Small intestine (tissue), 7 donors: ENCODE measurements at regions not wholly inside any gene's neighbourhood (a gene's known extent, or its start where the extent isn't known, plus 50 kb on each side); places are given as distances from the start of the nearest gene placed in this dataset.

Source experiments
- DNase-seq, 2 donors: peaks; one replicate each; pipeline versions ENCODE4 v3.0.0 to v3.0.0-alpha.2; 2013
- FAIRE-seq: peaks from 2 replicates; lab custom pipeline; 2012; peaks lifted over from hg19 to GRCh38; lab: Jason Lieb, UNC
- H3K27ac ChIP-seq, 3 donors: one replicate each; pipeline ENCODE4 v1.5.1; 2013; ENCODE audit warnings: low read length in 2 of 3, mild to moderate bottlenecking in 2 of 3, control low read depth in 1 of 3, inconsistent platforms in 1 of 3, low read depth in 1 of 3, moderate library complexity in 1 of 3
- H3K27me3 ChIP-seq, 3 donors: one replicate each; pipeline ENCODE4 v1.6.1; 2013; ENCODE audit warnings: low read length in 3 of 3, inconsistent platforms in 1 of 3; ENCODE audit not compliant: control insufficient read depth in 3 of 3, insufficient read depth in 3 of 3
- H3K36me3 ChIP-seq, 3 donors: one replicate each; pipeline ENCODE4 v1.6.1; 2013; ENCODE audit warnings: low read length in 3 of 3, inconsistent platforms in 1 of 3, low read depth in 1 of 3, mild to moderate bottlenecking in 1 of 3, moderate library complexity in 1 of 3; ENCODE audit not compliant: control insufficient read depth in 3 of 3, insufficient read depth in 2 of 3
- H3K4me1 ChIP-seq, 3 donors: one replicate each; pipeline ENCODE4 v1.6.1; 2013; ENCODE audit warnings: low read length in 2 of 3, inconsistent platforms in 1 of 3, low read depth in 1 of 3, mild to moderate bottlenecking in 1 of 3, moderate library complexity in 1 of 3; ENCODE audit not compliant: control insufficient read depth in 3 of 3, insufficient read depth in 2 of 3
- H3K4me3 ChIP-seq, 3 donors: one replicate each; pipeline ENCODE4 v1.5.1; 2013; ENCODE audit warnings: low read length in 3 of 3, control low read depth in 1 of 3, inconsistent platforms in 1 of 3, low read depth in 1 of 3, mild to moderate bottlenecking in 1 of 3, moderate library complexity in 1 of 3
- H3K9me3 ChIP-seq, 2 donors: one replicate each; pipeline ENCODE4 v1.6.1; 2013; ENCODE audit warnings: low read depth in 1 of 2, low read length in 1 of 2; ENCODE audit not compliant: control insufficient read depth in 2 of 2, insufficient read depth in 1 of 2
- WGBS, 3 donors: extraction: QIAGEN DNeasy Blood & Tissue Kit; methylation state at CpG; one replicate each; pipeline ENCODE4 v1.1.7; 2013; 5-methylcytosine and 5-hydroxymethylcytosine counted together
- donor health status: healthy with polysubstance abuse.
- donor health status: control.
- donor health status: control.
- donor health status: Bipolar disorder and iron deficiency.
- donor health status: healthy.

- Histone ChIP-seq H3K27me3 (no peaks in the 10 kb centered on the region), H3K4me3 (no peak overlapping the region), H3K27ac (no peak overlapping the region), H3K9me3 (no peaks in the 10 kb centered on the region), H3K4me1 (no peaks in the 10 kb centered on the region), H3K36me3 (no peaks in the 10 kb centered on the region)
- no peak for DNase-seq
- WGBS, 3 donors = 64 to 70% (median 68%) methylated on average over 2 of the region's 2 CpGs
- FAIRE-seq = no peak
These were observed 258.1 kb downstream of the GABRG1 start for GRCh38 chr4:45865781-45866180.

GRCh38 chr4:45855857-45856256 is 268.0 kb downstream of the GABRG1 start:
- WGBS, 3 donors = 72 to 83% (median 82%) methylated on average over 2 of the region's 2 CpGs
- Histone ChIP-seq H3K4me3 (no peak overlapping the region), H3K27me3 (peaks cover 0 to 2% (median 0%) of the 10 kb centered on the region in 3 donors), H3K4me1 (no peaks in the 10 kb centered on the region), H3K9me3 (peaks cover 0 to 4% of the 10 kb centered on the region in 2 donors), H3K27ac (no peak overlapping the region), H3K36me3 (no peaks in the 10 kb centered on the region)
- FAIRE-seq = no peak
- no peak for DNase-seq

- no peak for FAIRE-seq
These were observed 277.8 kb downstream of the GABRG1 start for GRCh38 chr4:45846016-45846415.

GRCh38 chr4:45841791-45842190 is 282.1 kb downstream of the GABRG1 start:
- Histone ChIP-seq H3K27ac (no peak overlapping the region), H3K4me3 (no peak overlapping the region), H3K9me3 (no peaks in the 10 kb centered on the region), H3K36me3 (no peaks in the 10 kb centered on the region), H3K4me1 (no peaks in the 10 kb centered on the region), H3K27me3 (no peaks in the 10 kb centered on the region)
- FAIRE-seq (no peak), DNase-seq (no peak)
- 45 to 56% (median 52%) methylated on average over 2 of the region's 2 CpGs for WGBS, 3 donors

More at GRCh38 chr4:45846016-45846415, 277.8 kb downstream of the GABRG1 start:
- no peaks in the 10 kb centered on the region for H3K36me3 ChIP-seq
- DNase-seq = no peak
- no peak overlapping the region for H3K4me3 ChIP-seq
- H3K4me1 ChIP-seq = no peaks in the 10 kb centered on the region
- 82 to 95% (median 88%) methylated on average over 1 of the region's 1 CpG for WGBS, 3 donors
- no peaks in the 10 kb centered on the region for H3K9me3 ChIP-seq
- H3K27me3 ChIP-seq = no peaks in the 10 kb centered on the region
- H3K27ac ChIP-seq = no peak overlapping the region

GRCh38 chr4:45831692-45832091 is 292.2 kb downstream of the GABRG1 start:
- 48 to 52% (median 51%) methylated on average over 2 of the region's 2 CpGs for WGBS, 3 donors
- DNase-seq (no peak), FAIRE-seq (no peak)
- H3K9me3 ChIP-seq = peaks cover 0 to 7% of the 10 kb centered on the region in 2 donors
- H3K36me3 ChIP-seq = no peaks in the 10 kb centered on the region
- no peak overlapping the region for H3K4me3 ChIP-seq
- H3K4me1 ChIP-seq = no peaks in the 10 kb centered on the region
- no peak overlapping the region for H3K27ac ChIP-seq
- H3K27me3 ChIP-seq = no peaks in the 10 kb centered on the region

GRCh38 chr4:45803994-45804393 is 319.9 kb downstream of the GABRG1 start:
- no peak overlapping the region for H3K27ac ChIP-seq
- H3K27me3 ChIP-seq = no peaks in the 10 kb centered on the region
- H3K9me3 ChIP-seq = no peaks in the 10 kb centered on the region
- 71 to 85% (median 84%) methylated on average over 2 of the region's 2 CpGs for WGBS, 3 donors
- FAIRE-seq (no peak), DNase-seq (no peak)
- H3K4me3 ChIP-seq = no peak overlapping the region
- H3K4me1 ChIP-seq = no peaks in the 10 kb centered on the region
- H3K36me3 ChIP-seq = no peaks in the 10 kb centered on the region

- Histone ChIP-seq H3K4me1 (no peaks in the 10 kb centered on the region), H3K27me3 (no peaks in the 10 kb centered on the region), H3K36me3 (no peaks in the 10 kb centered on the region), H3K27ac (no peak overlapping the region), H3K4me3 (no peak overlapping the region), H3K9me3 (no peaks in the 10 kb centered on the region)
- FAIRE-seq = no peak
- no peak for DNase-seq
- 28 to 43% (median 40%) methylated on average over 6 of the region's 6 CpGs for WGBS, 3 donors
These were observed 328.7 kb downstream of the GABRG1 start for GRCh38 chr4:45795135-45795534.

- H3K9me3 ChIP-seq = no peaks in the 10 kb centered on the region
- H3K4me3 ChIP-seq = no peak overlapping the region
- no peaks in the 10 kb centered on the region for H3K27me3 ChIP-seq
- no peak for DNase-seq
- 61 to 68% (median 63%) methylated on average over 1 of the region's 1 CpG for WGBS, 3 donors
- H3K27ac ChIP-seq = no peak overlapping the region
- H3K4me1 ChIP-seq = no peaks in the 10 kb centered on the region
- FAIRE-seq = no peak
- no peaks in the 10 kb centered on the region for H3K36me3 ChIP-seq
These were observed 345.3 kb downstream of the GABRG1 start for GRCh38 chr4:45778514-45778913.

GRCh38 chr4:45776146-45776545 is 347.7 kb downstream of the GABRG1 start:
- Histone ChIP-seq H3K4me1 (no peaks in the 10 kb centered on the region), H3K9me3 (no peaks in the 10 kb centered on the region), H3K27me3 (no peaks in the 10 kb centered on the region), H3K4me3 (no peak overlapping the region), H3K36me3 (no peaks in the 10 kb centered on the region), H3K27ac (no peak overlapping the region)
- 84 to 95% (median 89%) methylated on average over 2 of the region's 2 CpGs for WGBS, 3 donors
- DNase-seq (no peak), FAIRE-seq (no peak)
